ENCODE measurements at regions not wholly inside any gene's neighbourhood (a gene's known extent, or its start where the extent isn't known, plus 50 kb on each side); places are given as distances from the start of the nearest gene placed in this dataset.

DNA sequence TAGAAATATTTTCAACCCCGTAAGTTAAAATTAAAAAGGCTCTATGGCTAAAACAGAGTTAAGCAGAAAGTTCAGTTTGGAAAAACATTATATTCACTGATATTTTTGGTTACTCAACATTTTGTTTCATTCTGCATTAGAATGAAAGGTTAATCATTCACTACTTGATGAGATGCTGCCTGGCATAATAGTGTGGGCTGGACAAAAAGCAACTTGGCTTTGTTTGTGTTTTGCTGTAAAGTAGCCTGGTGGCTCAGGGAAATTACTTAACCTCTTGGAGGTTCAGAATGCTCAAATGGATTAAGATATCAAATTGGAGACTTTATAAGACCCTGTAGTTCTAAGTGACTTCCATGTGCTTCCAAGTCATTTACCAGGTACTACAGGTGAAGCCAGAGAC lies 367.4 kb upstream of the TRPC7 start:
- TF ChIP-seq CTCF (IDR thresholded peaks at IDR 0.05 in 4 of 5, conservative IDR thresholded peaks at IDR 0.05 in 1 of 5) (no peak), POLR2A (IDR thresholded peaks at IDR 0.05) (no peak)
